AG10803 (cell line): ENCODE measurements at regions not wholly inside any gene's neighbourhood (a gene's known extent, or its start where the extent isn't known, plus 50 kb on each side); places are given as distances from the start of the nearest gene placed in this dataset.
"Not testable (repeated sequence)": the region's sequence is repeated elsewhere in the genome, so short reads cannot be mapped to it uniquely, and the experiment has no call there.

Experiments used
- DNase-seq: peaks from one replicate; pipeline ENCODE4 v3.0.0; 2010; ENCODE audit warnings: low read depth
- H3K4me3 ChIP-seq: 2 replicates; pipeline ENCODE4 v1.5.1; 2011; ENCODE audit warnings: mild to moderate bottlenecking, low read length, control low read depth
- CTCF ChIP-seq: conservative IDR thresholded peaks from 2 replicates; pipeline ENCODE4 v1.5.1; 2011; ENCODE audit warnings: mild to moderate bottlenecking, low read length, control low read depth, inconsistent platforms

GRCh38 chr14:42510071-42510470, 903.4 kb downstream of the LRFN5 start:
- no peak for DNase-seq
- no peak overlapping the region for H3K4me3 ChIP-seq
- no peak for TF ChIP-seq CTCF

DNA sequence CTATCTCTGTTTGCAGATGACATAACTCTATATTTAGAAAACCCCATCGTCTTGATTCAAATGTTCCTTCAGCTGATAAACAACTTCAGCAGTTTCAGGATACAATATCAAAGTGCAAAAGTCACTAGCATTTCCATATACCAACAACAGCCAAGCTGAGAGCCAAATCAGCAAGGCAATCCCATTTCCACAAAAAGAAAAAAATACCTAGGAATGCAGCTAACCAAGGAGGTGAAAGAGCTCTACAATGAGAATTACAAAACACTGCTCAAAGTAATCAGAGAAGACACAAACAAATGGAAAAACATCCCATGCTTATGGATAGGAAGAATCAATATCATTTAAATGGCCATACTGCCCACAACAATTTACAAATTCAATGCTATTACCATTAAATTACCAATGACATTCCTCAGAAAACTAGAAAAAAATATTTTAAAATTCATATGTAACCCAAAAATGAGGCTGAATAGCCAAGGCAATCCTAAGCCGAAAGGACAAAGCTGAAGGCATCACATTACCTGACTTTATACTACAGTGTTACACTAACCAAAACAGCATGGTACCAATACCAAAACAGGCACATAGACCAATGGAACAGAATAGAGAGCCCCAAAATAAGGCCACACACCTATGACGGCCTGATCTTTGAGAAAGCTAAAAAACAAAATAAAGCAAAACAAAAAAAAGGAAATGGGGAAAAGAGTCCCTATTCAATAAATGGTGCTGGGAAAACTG, 901.7 kb downstream of the LRFN5 start:
- no peak for DNase-seq
- no peak for TF ChIP-seq CTCF
- no peak overlapping the region for H3K4me3 ChIP-seq

DNA sequence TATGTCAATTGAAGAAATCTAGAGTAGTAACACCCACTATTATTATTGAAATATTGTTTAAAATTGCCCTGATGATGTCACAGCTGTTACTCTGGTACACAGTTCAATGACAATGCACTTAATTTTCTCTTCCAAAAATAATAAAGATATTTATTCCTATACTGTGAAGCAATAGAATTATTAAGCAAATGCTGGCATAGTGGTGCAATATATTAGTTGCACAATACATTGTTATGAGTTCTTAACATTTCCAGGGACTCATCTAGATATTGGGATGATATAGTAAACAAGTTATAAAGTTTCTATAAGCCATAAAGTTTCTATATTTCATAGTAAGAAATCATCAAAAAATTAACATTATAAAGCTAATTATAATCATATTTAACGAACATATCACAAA, 897.8 kb downstream of the LRFN5 start:
- no peak for TF ChIP-seq CTCF
- DNase-seq = no peak
- no peak overlapping the region for H3K4me3 ChIP-seq

- no peak for TF ChIP-seq CTCF
- H3K4me3 ChIP-seq = no peak overlapping the region
- no peak for DNase-seq
Observed at GRCh38 chr14:42499137-42499536, 892.5 kb downstream of the LRFN5 start.

DNA sequence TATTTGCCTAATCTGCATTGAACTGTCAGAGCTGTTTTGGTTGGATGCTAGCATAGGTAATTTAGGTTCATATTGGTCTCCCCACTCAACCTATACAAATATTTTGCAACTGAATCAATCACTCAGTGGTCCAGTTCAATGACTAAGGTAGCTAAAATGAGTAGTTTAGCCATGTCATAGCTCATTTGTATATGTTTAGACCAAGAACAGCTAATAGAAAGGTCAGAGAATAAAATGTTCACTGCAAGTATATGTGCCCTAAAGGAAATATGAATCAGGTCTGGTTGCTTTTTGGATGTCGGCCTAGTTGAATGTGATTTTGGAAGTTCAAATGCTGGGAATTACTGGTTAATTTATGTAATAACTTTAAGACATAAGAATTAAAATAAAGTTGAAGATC, 883.9 kb downstream of the LRFN5 start:
- no peak for DNase-seq
- no peak for TF ChIP-seq CTCF
- no peak overlapping the region for H3K4me3 ChIP-seq

- no peak overlapping the region for H3K4me3 ChIP-seq
- no peak for DNase-seq
- TF ChIP-seq CTCF = no peak
Observed at GRCh38 chr14:42488965-42489364, 882.3 kb downstream of the LRFN5 start.

- not testable (repeated sequence) for DNase-seq, H3K4me3 ChIP-seq
Observed at GRCh38 chr14:42482345-42482971, 875.8 kb downstream of the LRFN5 start.

DNA sequence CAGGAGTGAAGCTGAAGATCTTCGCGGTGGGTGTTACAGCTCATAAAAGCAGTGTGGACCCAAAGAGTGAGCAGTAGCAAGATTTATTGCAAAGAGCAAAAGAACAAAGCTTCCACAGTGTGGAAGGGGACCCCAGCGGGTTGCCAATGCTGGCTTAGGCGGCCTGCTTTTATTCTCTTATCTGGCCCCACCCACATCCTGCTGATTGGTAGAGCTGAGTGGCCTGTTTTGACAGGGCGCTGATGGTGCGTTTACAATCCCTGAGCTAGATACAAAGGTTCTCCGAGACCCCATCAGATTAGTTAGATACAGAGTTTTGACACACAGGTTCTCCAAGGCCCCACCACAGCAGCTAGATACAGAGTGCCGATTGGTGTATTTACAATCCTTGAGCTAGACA, 875.0 kb downstream of the LRFN5 start:
- not testable (repeated sequence) for DNase-seq, H3K4me3 ChIP-seq
